ENCODE measurements at regions not wholly inside any gene's neighbourhood (a gene's known extent, or its start where the extent isn't known, plus 50 kb on each side); places are given as distances from the start of the nearest gene placed in this dataset.

DNA sequence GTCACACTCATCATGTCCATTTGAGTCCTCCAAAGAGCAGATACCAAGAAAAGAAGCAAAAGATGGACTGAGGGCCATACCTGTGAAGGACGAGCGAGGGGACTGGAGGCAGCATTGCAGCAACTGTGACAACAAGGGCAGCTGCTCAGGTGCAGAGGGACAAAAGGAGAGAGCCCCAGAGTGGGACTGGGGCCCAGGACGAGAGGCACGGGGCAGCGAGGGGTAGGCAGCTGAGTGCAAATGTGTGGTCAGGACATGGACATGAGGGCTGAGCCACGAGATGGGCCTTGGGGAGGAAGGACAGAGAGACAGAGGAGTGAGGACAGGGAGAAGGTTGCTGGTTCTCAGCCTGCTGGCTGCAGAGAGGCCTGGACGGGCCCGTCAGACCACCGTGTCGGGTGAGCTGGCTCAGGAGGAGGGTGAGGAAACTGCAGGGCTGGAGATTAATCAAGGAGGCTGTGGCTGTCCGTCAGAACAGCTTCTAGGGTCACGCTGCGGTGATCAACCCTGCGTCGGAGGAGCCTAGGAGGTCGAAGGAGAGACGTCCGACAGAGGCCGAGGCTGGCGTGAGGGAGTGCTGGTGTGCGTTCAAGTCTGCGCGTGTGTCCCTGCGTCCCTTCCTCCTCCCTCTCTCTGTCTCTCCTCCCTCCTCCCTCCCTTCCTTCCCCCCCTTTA lies 206.8 kb upstream of the HDAC4 start:
- H3K4me3 ChIP-seq (ENCODE audit: low read depth, low read length): no peak overlapping the region
- TF ChIP-seq, protein P1, sequence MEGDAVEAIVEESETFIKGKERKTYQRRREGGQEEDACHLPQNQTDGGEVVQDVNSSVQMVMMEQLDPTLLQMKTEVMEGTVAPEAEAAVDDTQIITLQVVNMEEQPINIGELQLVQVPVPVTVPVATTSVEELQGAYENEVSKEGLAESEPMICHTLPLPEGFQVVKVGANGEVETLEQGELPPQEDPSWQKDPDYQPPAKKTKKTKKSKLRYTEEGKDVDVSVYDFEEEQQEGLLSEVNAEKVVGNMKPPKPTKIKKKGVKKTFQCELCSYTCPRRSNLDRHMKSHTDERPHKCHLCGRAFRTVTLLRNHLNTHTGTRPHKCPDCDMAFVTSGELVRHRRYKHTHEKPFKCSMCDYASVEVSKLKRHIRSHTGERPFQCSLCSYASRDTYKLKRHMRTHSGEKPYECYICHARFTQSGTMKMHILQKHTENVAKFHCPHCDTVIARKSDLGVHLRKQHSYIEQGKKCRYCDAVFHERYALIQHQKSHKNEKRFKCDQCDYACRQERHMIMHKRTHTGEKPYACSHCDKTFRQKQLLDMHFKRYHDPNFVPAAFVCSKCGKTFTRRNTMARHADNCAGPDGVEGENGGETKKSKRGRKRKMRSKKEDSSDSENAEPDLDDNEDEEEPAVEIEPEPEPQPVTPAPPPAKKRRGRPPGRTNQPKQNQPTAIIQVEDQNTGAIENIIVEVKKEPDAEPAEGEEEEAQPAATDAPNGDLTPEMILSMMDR (IDR thresholded peaks at IDR 0.05; ENCODE audit: low read depth, low read length): no peak

DNA sequence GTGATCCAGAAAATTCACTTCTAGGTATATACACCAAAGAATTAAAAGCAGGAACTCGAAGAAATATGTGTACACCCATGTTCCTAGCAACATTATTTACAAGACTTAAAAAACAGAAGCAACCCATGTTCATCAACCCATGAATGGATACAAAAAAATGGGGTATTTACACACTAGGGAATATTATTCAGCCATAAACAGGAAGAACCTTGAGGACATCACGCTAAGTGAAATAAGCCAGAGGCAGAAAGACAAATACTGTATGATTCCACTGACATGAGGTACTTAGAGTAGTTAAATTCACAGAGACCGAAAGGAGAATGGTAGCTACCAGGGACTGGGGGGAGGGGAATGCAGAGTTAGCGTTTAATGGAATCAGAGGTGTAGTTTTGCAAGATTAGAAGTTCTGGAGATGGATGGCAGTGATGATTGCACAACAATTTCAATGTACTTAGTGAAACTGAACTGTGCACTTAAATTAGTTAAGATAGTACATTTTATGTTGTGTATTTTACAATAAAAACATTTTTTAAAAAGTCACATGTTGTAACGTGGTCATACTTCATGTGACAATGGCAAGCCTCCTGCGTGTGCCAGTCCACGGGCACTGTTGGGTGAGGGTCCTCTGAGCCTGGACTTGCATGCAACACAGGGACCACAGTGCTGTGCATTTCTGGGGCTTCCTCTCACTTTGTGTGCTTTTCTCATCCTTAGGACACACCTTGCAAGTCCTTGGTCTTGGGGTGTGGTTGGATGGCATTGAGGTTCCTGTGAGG lies 206.1 kb upstream of the HDAC4 start:
- H3K4me3 ChIP-seq (ENCODE audit: low read depth, low read length): no peak overlapping the region
- TF ChIP-seq, protein P1 (IDR thresholded peaks at IDR 0.05; ENCODE audit: low read depth, low read length): no peak

DNA sequence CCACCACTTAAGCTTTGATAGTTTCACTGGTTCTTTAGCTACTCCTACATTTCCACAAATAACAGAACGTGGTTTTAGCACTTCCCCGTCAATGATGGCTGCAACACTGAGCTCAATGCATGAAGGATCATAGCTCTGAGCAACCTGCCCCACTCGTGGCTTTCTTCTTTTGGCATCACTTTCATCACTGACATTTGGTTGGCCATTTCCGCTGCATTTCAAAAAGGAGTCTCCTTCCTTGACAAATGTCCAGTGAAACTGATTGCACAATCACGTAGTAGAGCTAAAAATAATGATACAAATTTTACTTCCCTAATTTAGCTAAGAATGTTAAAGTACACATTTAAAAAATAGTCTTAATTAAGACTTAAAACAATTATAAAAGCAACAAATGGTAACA lies 205.2 kb upstream of the HDAC4 start:
- H3K4me3 ChIP-seq (ENCODE audit: low read depth, low read length): no peak overlapping the region
- TF ChIP-seq, protein P1 (IDR thresholded peaks at IDR 0.05; ENCODE audit: low read depth, low read length): no peak

DNA sequence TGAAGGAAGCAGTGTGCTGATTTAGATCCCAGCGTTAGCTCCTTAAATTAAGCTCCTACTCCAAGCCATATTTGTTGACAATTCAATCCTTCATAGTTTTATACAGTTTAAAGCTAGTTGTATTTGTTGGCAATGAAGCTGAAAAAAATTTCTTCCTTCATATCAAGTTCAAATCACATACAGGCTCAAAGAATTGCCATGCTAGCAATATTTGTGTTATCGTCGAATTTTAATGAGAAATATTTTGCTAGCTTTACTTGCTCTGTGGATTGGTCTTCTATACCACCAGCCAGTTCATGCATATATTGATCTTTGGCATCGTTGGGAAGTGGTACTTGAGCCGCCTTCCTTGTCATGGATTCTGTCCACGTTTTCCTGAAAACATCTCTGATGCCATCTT lies 204.6 kb upstream of the HDAC4 start:
- TF ChIP-seq, protein P1 (IDR thresholded peaks at IDR 0.05; ENCODE audit: low read depth, low read length): no peak
- no peak overlapping the region for H3K4me3 ChIP-seq (ENCODE audit: low read depth, low read length)

DNA sequence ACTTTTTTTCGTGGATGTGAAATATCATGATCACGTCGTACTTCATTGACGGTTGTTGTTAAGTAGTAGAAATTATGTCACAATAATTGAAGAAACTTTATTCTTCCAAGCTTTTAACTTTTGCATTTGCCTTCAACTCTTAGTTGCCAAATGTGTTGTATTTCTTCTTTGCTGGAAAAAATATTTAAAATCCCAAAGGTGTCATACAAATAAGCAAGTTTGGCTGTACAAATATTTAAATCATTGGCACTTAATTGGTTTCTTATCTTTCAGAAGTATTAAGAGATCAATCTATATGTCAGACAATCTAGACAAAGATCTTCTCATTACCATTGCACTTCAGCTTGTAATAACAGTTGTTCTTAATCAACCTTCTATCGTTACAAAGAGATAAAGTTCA lies 204.0 kb upstream of the HDAC4 start:
- TF ChIP-seq, protein P1 (IDR thresholded peaks at IDR 0.05; ENCODE audit: low read depth, low read length): no peak
- H3K4me3 ChIP-seq (ENCODE audit: low read depth, low read length): no peak overlapping the region

DNA sequence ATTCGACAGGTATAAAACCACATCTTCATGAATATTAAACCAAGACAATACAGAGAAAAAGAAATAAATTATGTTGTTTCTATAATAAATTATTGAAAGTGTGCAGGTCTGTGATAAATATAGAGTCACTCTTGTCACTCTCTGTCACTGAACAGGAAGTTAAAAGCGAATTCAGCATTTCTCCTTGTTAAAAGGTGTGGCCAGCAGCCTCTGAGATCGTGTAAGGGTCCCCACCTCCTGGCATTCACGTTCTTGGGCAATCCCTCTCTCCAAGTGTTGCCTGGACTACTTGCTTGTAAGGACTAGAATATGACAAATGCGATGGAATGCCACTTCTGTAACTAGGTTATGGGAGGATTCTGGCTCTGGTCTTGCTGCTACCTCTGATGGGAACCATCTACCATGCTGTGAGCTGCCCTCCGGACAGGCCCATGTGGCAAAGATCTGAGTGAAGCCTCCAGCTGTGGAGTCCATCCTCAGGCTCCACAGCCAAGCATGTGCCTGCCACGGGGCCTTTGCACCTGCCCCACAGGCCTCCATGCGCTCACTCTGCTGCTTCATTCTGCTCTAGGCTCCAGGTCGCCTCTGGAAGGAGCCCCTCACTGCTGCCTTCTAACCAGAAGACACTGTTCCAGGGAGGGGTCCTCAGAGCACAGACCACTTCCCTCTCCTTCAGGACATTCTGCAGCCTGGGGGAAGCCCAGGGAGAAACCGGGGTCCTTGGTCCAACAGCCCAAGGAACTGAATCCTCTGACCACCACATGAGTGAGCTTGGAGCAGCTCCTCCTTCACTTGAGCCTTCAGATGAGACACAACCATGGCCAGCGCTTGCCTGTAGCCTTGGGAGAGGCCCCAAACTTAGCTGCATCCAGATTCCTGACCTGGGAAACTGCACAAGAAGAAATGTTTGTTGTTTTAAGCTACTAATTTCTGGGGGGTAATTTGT lies 202.9 kb upstream of the HDAC4 start:
- TF ChIP-seq, protein P1 (IDR thresholded peaks at IDR 0.05; ENCODE audit: low read depth, low read length): no peak
- H3K4me3 ChIP-seq (ENCODE audit: low read depth, low read length): no peak overlapping the region

Data from WI38 (cell line).